ENCODE measurements at regions not wholly inside any gene's neighbourhood (a gene's known extent, or its start where the extent isn't known, plus 50 kb on each side); places are given as distances from the start of the nearest gene placed in this dataset.

DNA sequence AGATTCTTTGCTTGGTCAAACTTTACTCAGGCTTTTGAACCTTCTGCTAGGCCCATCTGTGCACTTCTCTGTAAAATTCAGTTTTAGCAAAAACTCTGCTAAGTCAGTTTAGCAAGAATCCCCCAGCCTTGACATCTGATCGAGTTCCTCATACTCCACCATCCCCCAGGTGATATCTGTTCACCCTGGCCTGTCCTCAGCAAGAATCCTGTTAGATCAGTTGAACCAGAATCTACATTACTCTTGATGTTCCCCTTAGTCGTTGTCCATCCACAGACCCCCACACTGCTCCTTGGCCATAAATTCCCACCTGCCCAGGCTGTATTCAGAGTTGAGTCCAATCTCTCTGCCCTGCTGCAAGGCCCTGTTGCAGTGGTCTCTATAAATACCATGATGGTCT lies 162.6 kb downstream of the ZNF674 start:
- Histone ChIP-seq H3K27ac (ENCODE audit: extremely low read depth, low read depth, low read length) (no peak overlapping the region), H3K27me3 (ENCODE audit: control insufficient read depth in 2 of 2, insufficient read depth in 2 of 2, low read length in 2 of 2) (no peaks in the 10 kb centered on the region), H3K9me3 (replicated peaks; ENCODE audit: control insufficient read depth, insufficient read depth, low read depth, low read length) (no peaks in the 10 kb centered on the region), H3K9me1 (ENCODE audit: control insufficient read depth, insufficient read depth, low read length) (no peaks in the 10 kb centered on the region), H3K36me3 (ENCODE audit: control insufficient read depth, insufficient read depth, low read length) (no peaks in the 10 kb centered on the region), H3K4me1 (replicated peaks in 1 of 2; ENCODE audit: control insufficient read depth in 2 of 2, insufficient read depth in 2 of 2, low read length in 2 of 2) (no peaks in the 10 kb centered on the region), H2AFZ (ENCODE audit: low read depth, low read length) (no peak overlapping the region), H3K4me3 (no peak overlapping the region), H3K9ac (ENCODE audit: insufficient read depth in 1 of 2, low read depth in 2 of 2, low read length in 2 of 2) (no peak overlapping the region), H4K20me1 (replicated peaks; ENCODE audit: control insufficient read depth, insufficient read depth, low read length) (no peaks in the 10 kb centered on the region), H3K4me2 (ENCODE audit: insufficient read depth, low read length) (no peak overlapping the region), H3K79me2 (ENCODE audit: control insufficient read depth, insufficient read depth, low read length) (no peaks in the 10 kb centered on the region)
- no TSS peak for BruUV-seq (replicated peaks)
- POLR2A ChIA-PET: no interaction called here
- DNase-seq (ENCODE audit: extremely low read depth in 1 of 4, low spot score in 3 of 4): no peak
- no peak for FAIRE-seq
- in situ Hi-C loops (cut with MboI) (no loop called here), intact Hi-C loops (cut with micrococcal nuclease) (loop anchor here (5.0 kb wide), 1 partner anchor 305 kb away; no protein-coding TSS in a partner anchor)
- no peak for TF ChIP-seq MECOM (CRISPR knock-in tag; IDR thresholded peaks at IDR 0.05)
- TF ChIP-seq ZNF778 (CRISPR knock-in tag; IDR thresholded peaks at IDR 0.05): no peak
- no peak for TF ChIP-seq GATAD2B (IDR thresholded peaks at IDR 0.05; ENCODE audit: borderline replicate concordance)
- TF ChIP-seq NCOR1 (IDR thresholded peaks at IDR 0.05): no peak
- TF ChIP-seq WHSC1 (IDR thresholded peaks at IDR 0.05; ENCODE audit: low read length): no peak
- TF ChIP-seq TGIF2 (CRISPR knock-in tag; IDR thresholded peaks at IDR 0.05): no peak
- TF ChIP-seq PPARD (CRISPR knock-in tag; IDR thresholded peaks at IDR 0.05): no peak
- TF ChIP-seq GABPA (tag; conservative IDR thresholded peaks at IDR 0.05; ENCODE audit: low read depth): no peak
- TF ChIP-seq ZNF347 (CRISPR knock-in tag; IDR thresholded peaks at IDR 0.05; ENCODE audit: low read depth): no peak
- no peak for TF ChIP-seq TAF15 (IDR thresholded peaks at IDR 0.05; ENCODE audit: low read depth, low read length)
- TF ChIP-seq GTF2A2 (tag; IDR thresholded peaks at IDR 0.05): no peak
- no peak for TF ChIP-seq BCL6 (CRISPR knock-in tag; IDR thresholded peaks at IDR 0.05)
- no peak for TF ChIP-seq TFAP4 (CRISPR knock-in tag; IDR thresholded peaks at IDR 0.05; ENCODE audit: borderline replicate concordance)
- TF ChIP-seq, protein P1, sequence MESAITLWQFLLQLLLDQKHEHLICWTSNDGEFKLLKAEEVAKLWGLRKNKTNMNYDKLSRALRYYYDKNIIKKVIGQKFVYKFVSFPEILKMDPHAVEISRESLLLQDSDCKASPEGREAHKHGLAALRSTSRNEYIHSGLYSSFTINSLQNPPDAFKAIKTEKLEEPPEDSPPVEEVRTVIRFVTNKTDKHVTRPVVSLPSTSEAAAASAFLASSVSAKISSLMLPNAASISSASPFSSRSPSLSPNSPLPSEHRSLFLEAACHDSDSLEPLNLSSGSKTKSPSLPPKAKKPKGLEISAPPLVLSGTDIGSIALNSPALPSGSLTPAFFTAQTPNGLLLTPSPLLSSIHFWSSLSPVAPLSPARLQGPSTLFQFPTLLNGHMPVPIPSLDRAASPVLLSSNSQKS (CRISPR knock-in tag; IDR thresholded peaks at IDR 0.05): no peak
- TF ChIP-seq MXI1 (IDR thresholded peaks at IDR 0.05; ENCODE audit: low read depth, low read length): no peak
- TF ChIP-seq SETDB1 (IDR thresholded peaks at IDR 0.05; ENCODE audit: low read length): no peak
- ATAC-seq: no peak
- CTCF ChIA-PET (ENCODE audit: low intra/inter-chr PET ratio): interaction anchor here (1.3 kb wide), 1 partner anchor 711 kb away, joined by 5 read pairs; no protein-coding TSS in a partner anchor
- WGBS (ENCODE audit: insufficient coverage, low coverage, missing lambda C conversion rate): 0% methylated on average over 1 of the region's 2 CpGs
